H1 (cell line): ENCODE measurements at regions not wholly inside any gene's neighbourhood (a gene's known extent, or its start where the extent isn't known, plus 50 kb on each side); places are given as distances from the start of the nearest gene placed in this dataset.

Experiments
- CTCF ChIA-PET: fragments of 300-600 bp; sonication (Branson Sonifier 250); formaldehyde crosslinking; loops from one replicate; lab custom pipeline; 2021; ENCODE audit not compliant: partially characterized antibody; lab: Charles Lee
- POLR2A ChIA-PET: fragments of 300-600 bp; sonication (Branson Sonifier 250); formaldehyde crosslinking; loops from one replicate; lab custom pipeline; 2021; ENCODE audit warnings: inconsistent platforms; ENCODE audit not compliant: partially characterized antibody; lab: Charles Lee
- DNase-seq, 2 experiments: peaks; one replicate each; pipeline versions ENCODE4 v3.0.0 to v3.0.0-alpha.2; 2010 to 2022; ENCODE audit warnings: low spot score in 2 of 2, low read depth in 1 of 2, mixed read lengths in 1 of 2
- FAIRE-seq: peaks from 2 replicates; lab custom pipeline; 2011; peaks lifted over from hg19 to GRCh38; lab: Jason Lieb, UNC
- H2AFZ ChIP-seq: 2 replicates; pipeline ENCODE4 v1.8.1; 2012; ENCODE audit warnings: low read length, inconsistent platforms
- H2AK5ac ChIP-seq: 2 replicates; pipeline ENCODE4 v1.6.1; 2013; ENCODE audit warnings: low read depth, low read length
- H2BK120ac ChIP-seq: replicated peaks from 2 replicates; pipeline ENCODE3; 2013; ENCODE audit warnings: low read depth, low read length, inconsistent platforms
- H2BK12ac ChIP-seq: 2 replicates; pipeline ENCODE4 v1.6.1; 2013; ENCODE audit warnings: low read depth, low read length
- H2BK15ac ChIP-seq: 2 replicates; pipeline ENCODE4 v1.6.1; 2013; ENCODE audit warnings: low read length
- H2BK20ac ChIP-seq: 2 replicates; pipeline ENCODE4 v1.6.1; 2013; ENCODE audit warnings: low read length
- H2BK5ac ChIP-seq: 2 replicates; pipeline ENCODE4 v1.6.1; 2013; ENCODE audit warnings: low read depth, low read length
- H3K14ac ChIP-seq: 2 replicates; pipeline ENCODE4 v1.6.1; 2013; ENCODE audit warnings: inconsistent platforms; ENCODE audit not compliant: insufficient read length
- H3K18ac ChIP-seq: 2 replicates; pipeline ENCODE4 v1.6.1; 2013; ENCODE audit warnings: low read length; ENCODE audit errors: extremely low read depth
- H3K23ac ChIP-seq: 2 replicates; pipeline ENCODE4 v1.6.1; 2013; ENCODE audit warnings: inconsistent platforms; ENCODE audit not compliant: insufficient read length
- H3K23me2 ChIP-seq: 2 replicates; pipeline ENCODE4 v1.6.1; 2013; ENCODE audit warnings: low read depth, low read length
- H3K27ac ChIP-seq: 2 replicates; pipeline ENCODE4 v1.6.1; 2011; ENCODE audit warnings: low read depth, low read length, inconsistent platforms
- H3K27me3 ChIP-seq, 4 experiments: replicated peaks in 1 of 4; 1 replicate in 1 of 4; 2 replicates in 3 of 4; pipeline versions ENCODE4 v1.6.1 to v1.8.1; 2011 to 2013; ENCODE audit warnings: low read length in 3 of 4, mild to moderate bottlenecking in 3 of 4, inconsistent platforms in 2 of 4, mixed read lengths in 2 of 4, moderate library complexity in 1 of 4; ENCODE audit not compliant: control insufficient read depth in 3 of 4, insufficient read depth in 3 of 4; ENCODE audit errors: extremely low read depth in 1 of 4
- H3K36me3 ChIP-seq, 4 experiments: 2 replicates each; pipeline versions ENCODE4 v1.6.1 to v1.8.1; 2011 to 2013; ENCODE audit warnings: mild to moderate bottlenecking in 4 of 4, low read length in 3 of 4, moderate library complexity in 2 of 4, control low read depth in 1 of 4, inconsistent platforms in 1 of 4; ENCODE audit not compliant: insufficient read depth in 4 of 4, control insufficient read depth in 2 of 4
- H3K4ac ChIP-seq: replicated peaks from 2 replicates; pipeline ENCODE3; 2013; ENCODE audit warnings: low read length, low read depth, mixed read lengths, inconsistent platforms; ENCODE audit not compliant: insufficient read length
- H3K4me1 ChIP-seq, 4 experiments: replicated peaks in 1 of 4; 1 replicate in 1 of 4; 2 replicates in 3 of 4; pipeline versions ENCODE4 v1.6.1 to v1.8.1; 2011 to 2013; ENCODE audit warnings: low read length in 3 of 4, inconsistent platforms in 2 of 4, mixed read lengths in 1 of 4; ENCODE audit not compliant: insufficient read depth in 4 of 4, control insufficient read depth in 3 of 4
- H3K4me2 ChIP-seq, 2 experiments: 2 replicates each; pipeline versions ENCODE4 v1.6.1 to v1.8.1; 2011 to 2013; ENCODE audit warnings: low read depth in 2 of 2, low read length in 2 of 2, control low read depth in 1 of 2, inconsistent platforms in 1 of 2, mild to moderate bottlenecking in 1 of 2; ENCODE audit not compliant: insufficient read depth in 1 of 2
- H3K4me3 ChIP-seq, 4 experiments: fragments of 200-600, 300-600 bp in 1 of 4; sonication (generic), shearing (Covaris generic), sonication (Bioruptor Twin) in 1 of 4; 2 replicates each; pipeline versions ENCODE4 v1.5.1 to v1.8.1; 2011 to 2016; ENCODE audit warnings: low read length in 4 of 4, low read depth in 3 of 4, control low read depth in 2 of 4, inconsistent platforms in 2 of 4, mild to moderate bottlenecking in 2 of 4, mixed read lengths in 1 of 4, moderate library complexity in 1 of 4; ENCODE audit not compliant: insufficient read depth in 2 of 4; ENCODE audit errors: extremely low read depth in 1 of 4
- H3K56ac ChIP-seq: replicated peaks from 2 replicates; pipeline ENCODE3; 2013; ENCODE audit warnings: low read depth, mild to moderate bottlenecking, mixed read lengths, low read length, inconsistent platforms; ENCODE audit not compliant: insufficient read length
- H3K79me1 ChIP-seq: 2 replicates; pipeline ENCODE4 v1.6.1; 2013; ENCODE audit warnings: low read depth, low read length, control low read depth
- H3K79me2 ChIP-seq, 2 experiments: 2 replicates each; pipeline versions ENCODE4 v1.6.1 to v1.8.1; 2012 to 2013; ENCODE audit warnings: low read length in 2 of 2, mild to moderate bottlenecking in 2 of 2, inconsistent platforms in 1 of 2; ENCODE audit not compliant: insufficient read depth in 2 of 2, control insufficient read depth in 1 of 2
- H3K9ac ChIP-seq, 4 experiments: replicated peaks in 1 of 4; 1 replicate in 1 of 4; 2 replicates in 3 of 4; pipeline versions ENCODE4 v1.6.1 to v1.8.1; 2011 to 2013; ENCODE audit warnings: low read depth in 3 of 4, low read length in 3 of 4, control low read depth in 2 of 4, mild to moderate bottlenecking in 2 of 4, moderate library complexity in 2 of 4, inconsistent platforms in 1 of 4; ENCODE audit errors: extremely low read depth in 1 of 4
- H3K9me3 ChIP-seq, 2 experiments: 2 replicates each; pipeline versions ENCODE4 v1.6.1 to v1.8.1; 2012 to 2013; ENCODE audit warnings: mild to moderate bottlenecking in 2 of 2, moderate library complexity in 2 of 2, control low read depth in 1 of 2, inconsistent platforms in 1 of 2, low read depth in 1 of 2, low read length in 1 of 2, mixed read lengths in 1 of 2; ENCODE audit not compliant: insufficient read depth in 2 of 2
- H4K20me1 ChIP-seq, 2 experiments: replicated peaks in 1 of 2; 2 replicates each; pipeline versions ENCODE3 to v1.8.1; 2011 to 2013; ENCODE audit warnings: inconsistent platforms in 2 of 2, low read length in 2 of 2, mild to moderate bottlenecking in 1 of 2; ENCODE audit not compliant: insufficient read depth in 2 of 2, control insufficient read depth in 1 of 2
- H4K5ac ChIP-seq: 2 replicates; pipeline ENCODE4 v1.6.1; 2013; ENCODE audit warnings: low read length, low read depth, mixed read lengths, inconsistent platforms; ENCODE audit not compliant: insufficient read length
- H4K8ac ChIP-seq: 2 replicates; pipeline ENCODE4 v1.8.0; 2013; ENCODE audit warnings: mild to moderate bottlenecking, moderate library complexity, low read length, inconsistent platforms; ENCODE audit not compliant: insufficient read depth; ENCODE audit errors: extremely low read depth
- H4K91ac ChIP-seq: replicated peaks from 2 replicates; pipeline ENCODE3; 2013; ENCODE audit warnings: low read length, mixed read lengths, inconsistent platforms; ENCODE audit not compliant: insufficient read length
- CBX5 ChIP-seq: fragments of 300-800, 300-1000 bp; sonication (generic); IDR thresholded peaks from 2 replicates; pipeline ENCODE4 v1.7.1; 2016; ENCODE audit warnings: antibody characterized with exemption, low read length, low read depth
- HDAC6 ChIP-seq: IDR thresholded peaks from one replicate; pipeline ENCODE4 v1.7.1; 2012; ENCODE audit warnings: low read depth, mild to moderate bottlenecking, inconsistent platforms, low read length, moderate library complexity
- TBP ChIP-seq: IDR thresholded peaks from 2 replicates; pipeline ENCODE4 v1.6.1; 2011; ENCODE audit warnings: low read depth, low read length, improper control_type of control experiment
- WGBS, 2 experiments: shearing (Covaris generic) in 1 of 2; methylation state at CpG; one replicate each; pipeline versions ENCODE4 v1.1.6 to v1.1.7; 2013 to 2015; ENCODE audit warnings: low lambda C conversion rate in 2 of 2, mixed read lengths in 2 of 2, inconsistent platforms in 1 of 2, low coverage in 1 of 2, missing lambda C conversion rate in 1 of 2; ENCODE audit not compliant: insufficient replicate concordance in 2 of 2, insufficient coverage in 1 of 2, insufficient read length in 1 of 2; ENCODE audit errors: extremely low coverage in 1 of 2, missing lambda C conversion rate in 1 of 2; 5-methylcytosine and 5-hydroxymethylcytosine counted together

DNA sequence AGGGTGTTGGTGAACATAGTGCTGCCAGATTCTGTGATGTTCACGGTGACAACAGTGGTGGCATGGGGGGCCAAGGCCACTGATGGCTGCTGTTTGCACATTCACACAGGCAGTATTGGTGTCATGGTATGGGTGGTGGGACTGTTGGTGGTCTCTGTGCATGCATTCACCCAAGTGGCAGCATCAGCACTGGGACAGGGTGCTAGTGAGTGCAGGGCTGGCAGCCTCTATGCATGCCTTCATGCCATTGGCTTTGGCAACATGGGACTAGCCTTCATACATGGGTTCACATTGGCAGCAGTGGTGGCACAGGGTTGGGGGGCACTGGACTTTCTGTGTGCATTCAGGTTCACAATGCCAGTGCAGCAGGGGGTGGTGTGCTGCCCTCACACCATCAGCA lies 489.7 kb upstream of the FGF16 start:
- ChIA-PET CTCF (no interaction called here), POLR2A (no interaction called here)
- H3K79me2 ChIP-seq, result no peaks in the 10 kb centered on the region
- no peak overlapping the region for H2AK5ac ChIP-seq
- DNase-seq, result no peak
- H2BK20ac ChIP-seq, result no peak overlapping the region
- H3K23me2 ChIP-seq, result no peaks in the 10 kb centered on the region
- H4K8ac ChIP-seq, result no peak overlapping the region
- no peak overlapping the region for H3K56ac ChIP-seq
- H4K20me1 ChIP-seq, result no peaks in the 10 kb centered on the region
- H4K5ac ChIP-seq, result no peak overlapping the region
- H3K23ac ChIP-seq, result no peak overlapping the region
- no peaks in the 10 kb centered on the region for H3K79me1 ChIP-seq
- no peak overlapping the region for H2AFZ ChIP-seq
- no peak overlapping the region for H3K4me3 ChIP-seq
- H3K9me3 ChIP-seq, result peaks cover 0 to 6% of the 10 kb centered on the region in 2 experiments; a peak in 2 of 4 replicates
- no peak overlapping the region for H3K4me2 ChIP-seq
- no peaks in the 10 kb centered on the region for H3K4me1 ChIP-seq
- no peak overlapping the region for H3K27ac ChIP-seq
- no peak for TF ChIP-seq HDAC6
- TF ChIP-seq CBX5, result no peak
- TF ChIP-seq TBP, result no peak
- TF ChIP-seq, all 59 proteins: peak for 0
- no peak overlapping the region for H2BK15ac ChIP-seq
- no peak overlapping the region for H3K14ac ChIP-seq
- H3K36me3 ChIP-seq, result no peaks in the 10 kb centered on the region
- no peak overlapping the region for H2BK12ac ChIP-seq
- no peak overlapping the region for H2BK120ac ChIP-seq
- no peak overlapping the region for H3K4ac ChIP-seq
- no peak overlapping the region for H3K18ac ChIP-seq
- H2BK5ac ChIP-seq, result no peak overlapping the region
- WGBS, 2 experiments, result 100% methylated on average over 1 of the region's 1 CpG; no CpG with 5 or more reads in 1 of the 2 experiments
- FAIRE-seq, result no peak
- H3K27me3 ChIP-seq, result no peaks in the 10 kb centered on the region
- no peak overlapping the region for H4K91ac ChIP-seq
- no peak overlapping the region for H3K9ac ChIP-seq
